ENCODE measurements at regions not wholly inside any gene's neighbourhood (a gene's known extent, or its start where the extent isn't known, plus 50 kb on each side); places are given as distances from the start of the nearest gene placed in this dataset.

DNA sequence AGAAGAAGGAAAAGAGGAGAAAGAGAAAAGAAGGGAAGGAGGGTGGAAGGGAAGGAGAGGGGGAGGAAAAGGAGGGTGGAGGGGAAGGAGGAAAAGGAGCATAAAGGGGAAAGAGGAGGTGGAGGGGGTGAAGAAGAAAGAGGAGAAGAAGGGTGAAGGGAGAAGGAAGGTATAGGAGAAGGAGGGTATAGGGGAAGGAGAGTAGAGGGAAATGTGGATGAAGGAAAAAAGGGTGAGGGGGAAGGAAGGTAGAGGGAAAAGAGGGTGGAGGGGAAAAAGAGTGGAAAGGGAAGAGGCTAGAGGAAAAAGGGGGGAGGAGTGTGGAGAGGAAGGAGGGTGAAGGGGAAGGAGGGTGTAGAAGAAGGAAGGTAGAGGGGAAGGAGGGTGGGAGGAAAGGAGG lies 928.6 kb downstream of the UQCRFS1 start:
- no peak for DNase-seq (ENCODE audit: low read depth in 1 of 2, low spot score in 1 of 2)

DNA sequence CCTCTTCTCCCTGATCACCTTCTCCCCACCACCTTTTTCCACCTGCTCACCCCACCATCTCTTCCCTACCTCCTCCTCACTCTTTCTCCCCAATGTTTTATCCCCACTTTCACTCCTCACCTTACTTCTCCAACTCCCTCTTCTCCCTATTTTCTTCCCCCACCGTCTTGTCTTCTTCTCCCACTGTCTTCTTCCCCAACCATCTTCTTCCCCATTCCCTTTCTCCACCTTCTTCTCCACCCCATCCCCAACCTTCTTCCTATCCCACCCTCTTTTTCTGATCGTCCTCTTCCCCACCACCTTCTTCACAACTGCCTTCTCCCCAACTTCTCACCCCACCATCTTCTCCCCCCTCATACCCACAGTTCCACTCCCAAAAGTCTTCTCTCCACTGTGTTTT lies 929.4 kb downstream of the UQCRFS1 start:
- DNase-seq (ENCODE audit: low read depth in 1 of 2, low spot score in 1 of 2) = no peak

DNA sequence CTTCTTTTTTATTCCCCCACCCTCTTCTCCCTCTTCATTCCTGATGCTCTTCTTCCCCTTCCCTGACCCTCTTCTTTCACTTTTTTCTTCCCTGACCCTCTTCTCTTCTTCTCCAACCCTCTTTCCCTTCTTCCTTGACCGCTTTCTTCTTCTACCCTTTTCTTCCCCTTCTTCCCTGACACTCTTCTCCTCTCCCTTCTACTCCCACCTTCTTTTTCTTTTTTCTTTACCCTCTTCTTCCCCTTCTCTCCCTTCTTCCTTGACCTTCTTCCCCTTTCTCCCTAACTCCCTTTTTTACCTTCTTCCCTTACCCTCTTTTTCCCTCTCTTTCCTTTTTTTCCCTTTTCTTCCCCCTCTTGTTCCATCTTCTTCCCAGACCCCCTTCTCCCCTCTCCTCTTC lies 931.3 kb downstream of the UQCRFS1 start:
- no peak for DNase-seq (ENCODE audit: low read depth in 1 of 2, low spot score in 1 of 2)

DNA sequence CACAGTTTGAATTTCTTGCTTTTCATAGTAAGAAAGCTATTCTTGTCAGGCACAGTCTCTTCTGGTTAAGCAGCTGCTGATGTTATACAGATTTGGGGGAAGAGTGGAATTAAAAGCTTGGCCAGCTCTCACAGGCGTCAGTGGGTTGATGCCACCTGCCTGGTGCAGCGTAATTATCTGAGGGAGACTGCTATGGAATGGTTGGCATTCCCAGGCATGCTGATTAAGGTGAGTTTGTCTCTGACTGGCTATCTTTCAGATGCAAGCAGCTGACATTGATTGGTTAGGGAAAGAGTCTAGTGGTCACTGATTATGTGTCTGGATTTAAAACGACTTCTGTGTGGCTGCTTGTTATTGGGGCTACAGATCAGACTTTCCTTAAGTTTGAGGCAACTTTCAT lies 948.4 kb downstream of the UQCRFS1 start:
- no peak for DNase-seq (ENCODE audit: low read depth in 1 of 2, low spot score in 1 of 2)

DNA sequence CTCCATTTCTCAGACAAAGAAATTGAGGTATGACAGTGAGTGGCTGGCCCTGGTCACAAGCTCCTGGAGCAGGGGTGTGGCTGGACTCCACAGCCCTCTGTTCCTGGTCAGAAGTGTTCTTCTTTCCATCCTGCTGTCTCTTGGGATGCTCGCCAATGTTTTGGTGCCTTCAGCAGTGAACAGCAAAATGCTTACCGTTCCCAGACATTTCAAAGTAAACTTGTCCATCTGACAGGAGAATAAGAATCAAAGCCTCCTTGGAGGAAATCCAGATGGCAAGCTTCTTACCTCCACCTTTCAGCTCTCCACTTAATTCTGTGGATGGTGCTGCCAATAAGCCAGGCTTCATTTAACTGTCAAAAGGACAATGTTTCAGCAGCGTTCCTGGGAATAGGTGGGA lies 954.1 kb downstream of the UQCRFS1 start:
- DNase-seq (ENCODE audit: low read depth in 1 of 2, low spot score in 1 of 2) = no peak

DNA sequence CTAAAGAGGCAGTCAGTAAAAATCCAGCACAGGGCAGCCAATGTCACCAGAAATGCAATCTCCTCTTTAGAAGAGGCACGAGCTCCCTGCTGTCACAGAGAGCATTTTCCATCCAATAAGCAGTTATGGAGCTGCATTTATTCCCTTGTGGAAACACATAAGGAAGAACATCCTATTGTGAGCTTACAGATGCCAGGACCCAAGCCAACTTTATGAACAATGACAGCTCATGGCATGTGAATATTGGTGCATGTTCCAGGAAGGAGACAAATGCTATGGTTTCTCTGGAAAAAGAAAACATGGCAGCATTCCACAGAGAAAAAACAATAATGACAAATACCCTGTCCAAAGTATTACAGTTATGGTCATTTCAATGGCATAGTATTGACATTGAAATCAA lies 955.6 kb downstream of the UQCRFS1 start:
- DNase-seq (ENCODE audit: low read depth in 1 of 2, low spot score in 1 of 2) = no peak

DNA sequence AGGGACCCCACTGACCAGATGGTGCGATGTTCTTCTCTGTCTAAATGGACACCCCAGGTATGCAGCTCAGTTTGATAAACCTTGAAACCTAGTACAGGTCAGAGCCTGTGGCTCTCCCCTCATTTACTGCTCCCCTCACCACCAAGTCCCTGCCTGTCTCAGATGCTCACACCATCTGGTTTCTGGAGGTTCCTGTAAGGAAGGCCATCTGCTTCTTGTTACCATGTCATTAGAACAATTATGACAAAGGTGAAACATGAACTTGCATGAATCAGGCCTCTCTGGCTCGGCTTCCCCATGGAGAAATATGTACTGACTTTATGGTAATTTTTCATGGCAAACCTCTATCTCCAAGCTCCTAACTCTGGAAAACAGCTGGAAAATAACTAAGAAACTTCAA lies 965.7 kb downstream of the UQCRFS1 start:
- no peak for DNase-seq (ENCODE audit: low read depth in 1 of 2, low spot score in 1 of 2)

DNA sequence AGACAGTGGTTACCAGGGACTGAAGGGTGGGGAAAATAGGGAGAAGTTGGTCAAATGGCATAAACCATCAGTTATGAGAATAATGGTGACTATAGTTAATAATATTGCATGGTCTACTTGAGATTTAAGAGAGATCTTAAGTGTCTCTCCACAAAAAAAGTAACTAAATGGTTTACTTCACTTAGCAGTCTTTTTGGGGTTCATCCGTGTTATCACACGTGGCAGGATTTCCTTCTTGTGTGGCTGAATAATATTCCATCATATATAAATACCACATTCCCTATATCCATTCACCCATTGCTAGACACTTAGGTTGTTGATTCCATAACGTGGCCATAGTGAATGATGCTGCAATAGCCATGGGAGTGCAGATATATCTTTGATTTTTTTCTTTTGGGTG lies 967.0 kb downstream of the UQCRFS1 start:
- DNase-seq (ENCODE audit: low read depth in 1 of 2, low spot score in 1 of 2) = no peak

DNA sequence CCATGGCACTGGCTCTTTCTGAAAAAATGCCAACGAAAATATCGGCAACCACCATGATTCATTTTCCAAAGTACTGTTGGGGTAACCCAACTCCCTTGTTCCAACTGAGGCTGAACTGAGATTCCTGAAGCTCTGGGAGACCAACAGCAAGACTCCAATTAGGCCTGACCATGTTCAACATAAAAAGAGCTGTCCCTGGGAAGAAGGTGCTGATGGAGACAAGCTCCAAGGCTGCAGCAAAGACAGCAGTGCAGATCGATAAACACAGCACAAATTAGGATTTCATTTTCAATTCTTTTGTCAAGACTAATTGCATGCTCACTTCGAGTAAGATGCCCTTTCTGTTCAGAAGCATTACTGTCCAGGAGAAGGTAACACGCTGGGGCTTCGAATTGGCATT lies 968.0 kb downstream of the UQCRFS1 start:
- DNase-seq (ENCODE audit: low read depth in 1 of 2, low spot score in 1 of 2) = no peak

DNA sequence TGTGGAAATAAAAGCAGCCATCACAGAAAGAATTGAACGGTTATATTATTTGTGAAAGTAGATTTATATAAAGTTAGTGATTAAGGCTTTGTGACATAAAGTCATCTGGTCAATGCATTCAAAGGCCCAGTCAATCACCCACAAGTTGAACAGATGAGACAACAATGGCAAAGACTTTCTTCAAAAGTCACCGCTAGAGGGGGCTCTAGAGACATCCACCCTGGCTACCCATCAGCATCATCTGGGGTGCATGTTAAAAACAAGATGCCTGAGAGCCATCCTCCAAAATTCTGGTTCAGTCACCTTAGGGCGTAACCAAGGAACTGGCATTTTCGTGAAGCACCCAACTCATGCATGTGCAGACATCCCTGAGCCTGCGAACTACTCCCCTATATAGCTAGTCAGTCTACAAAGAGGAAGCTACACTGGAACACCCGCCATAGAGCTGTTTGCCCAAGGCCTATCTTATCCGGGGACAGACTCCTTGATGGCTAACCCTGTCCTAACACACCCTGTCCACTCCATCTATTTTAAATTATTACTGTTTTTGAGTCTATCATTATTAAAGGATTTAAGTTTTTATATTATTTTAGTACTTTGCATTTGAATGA lies 970.5 kb downstream of the UQCRFS1 start:
- no peak for DNase-seq (ENCODE audit: low read depth in 1 of 2, low spot score in 1 of 2)

DNA sequence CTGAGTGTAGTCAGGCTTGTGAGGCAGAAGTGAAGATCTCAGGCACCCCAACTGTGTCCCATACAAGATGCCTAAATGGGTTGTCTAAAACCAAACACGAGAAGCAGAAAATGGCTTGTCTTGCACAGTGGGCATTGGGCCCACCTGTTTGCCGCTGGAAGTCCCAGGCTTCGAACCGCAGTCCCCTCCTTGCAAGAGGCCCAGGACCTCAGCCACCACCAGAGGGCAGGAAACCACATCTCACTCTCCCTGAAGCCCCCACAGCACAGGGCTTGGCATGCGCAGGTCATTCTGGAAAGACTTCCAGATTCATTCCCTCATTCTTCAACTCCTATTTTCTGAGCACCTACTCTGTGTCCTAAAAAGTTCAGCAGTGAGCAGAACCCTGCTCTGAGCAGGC lies 973.7 kb downstream of the UQCRFS1 start:
- DNase-seq (ENCODE audit: low read depth in 1 of 2, low spot score in 1 of 2) = no peak

DNA sequence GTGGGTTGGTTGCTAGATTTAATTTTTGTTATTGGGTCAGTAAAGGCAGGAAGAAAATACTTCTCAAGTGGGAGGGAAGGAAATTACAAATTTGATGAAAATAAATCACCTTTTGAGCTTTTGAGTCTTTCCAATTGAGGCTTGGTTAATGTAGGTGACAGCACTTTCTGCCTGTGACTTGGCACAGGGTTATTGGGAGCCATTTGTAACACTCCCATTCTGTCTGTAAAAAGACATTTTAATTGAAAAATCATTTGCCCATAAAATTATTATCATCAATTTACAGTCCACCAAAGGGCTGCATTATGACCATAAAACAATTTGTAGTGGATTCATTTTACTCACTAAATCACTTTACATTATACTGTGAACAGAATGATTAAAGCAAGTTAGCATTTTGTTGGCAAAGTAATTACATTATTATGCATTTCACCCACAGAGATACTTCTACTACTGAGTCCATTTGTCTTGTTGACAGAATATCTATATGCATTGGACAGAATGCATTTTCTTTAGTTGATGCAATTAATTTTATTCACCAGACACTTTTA lies 974.6 kb downstream of the UQCRFS1 start:
- no peak for DNase-seq (ENCODE audit: low read depth in 1 of 2, low spot score in 1 of 2)

DNA sequence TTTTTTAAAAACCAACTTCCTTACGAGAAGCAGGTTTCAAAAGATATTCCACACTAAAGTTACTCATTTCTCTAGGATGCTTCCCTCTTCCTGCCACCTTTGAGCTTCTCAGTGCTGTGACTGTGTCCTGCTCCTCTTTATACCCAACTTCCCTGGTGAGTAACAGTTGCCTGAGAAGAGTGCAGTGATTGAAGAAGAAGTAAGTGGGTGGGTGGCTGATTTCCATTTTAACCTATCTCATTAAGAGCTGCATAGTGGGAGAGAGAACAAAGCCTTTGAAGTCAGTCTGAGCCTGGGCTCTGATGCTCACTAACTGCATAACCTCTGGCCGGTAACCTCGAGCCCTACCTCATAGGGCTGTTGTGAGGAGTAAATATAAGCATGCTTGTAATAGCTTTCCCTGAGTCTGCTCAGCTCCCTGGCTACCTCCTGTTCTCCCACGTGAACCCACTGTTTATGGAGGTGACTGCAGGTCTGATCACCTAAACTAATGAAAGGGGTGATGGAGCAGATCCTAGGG lies 977.3 kb downstream of the UQCRFS1 start:
- DNase-seq (ENCODE audit: low read depth in 1 of 2, low spot score in 1 of 2) = no peak

DNA sequence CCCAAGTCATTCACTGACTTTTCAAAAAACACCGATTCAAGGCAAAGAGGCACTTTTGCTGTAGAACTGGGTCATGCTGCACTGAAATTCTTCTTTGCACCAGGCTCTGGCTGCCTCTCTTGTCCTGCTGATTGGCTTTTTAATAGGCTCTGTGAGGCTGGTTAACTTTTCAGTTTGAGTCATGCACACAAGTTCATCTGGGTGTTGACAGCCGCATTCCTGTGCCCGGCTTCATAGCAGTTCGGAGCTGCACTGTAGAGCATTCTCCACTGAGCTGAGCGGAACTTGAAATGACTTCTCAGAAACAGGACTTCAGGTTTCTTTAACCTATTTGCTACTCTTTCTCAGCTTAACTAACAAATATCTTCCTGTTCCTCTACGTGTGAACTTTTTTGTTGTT lies 978.3 kb downstream of the UQCRFS1 start:
- DNase-seq (ENCODE audit: low read depth in 1 of 2, low spot score in 1 of 2) = no peak

DNA sequence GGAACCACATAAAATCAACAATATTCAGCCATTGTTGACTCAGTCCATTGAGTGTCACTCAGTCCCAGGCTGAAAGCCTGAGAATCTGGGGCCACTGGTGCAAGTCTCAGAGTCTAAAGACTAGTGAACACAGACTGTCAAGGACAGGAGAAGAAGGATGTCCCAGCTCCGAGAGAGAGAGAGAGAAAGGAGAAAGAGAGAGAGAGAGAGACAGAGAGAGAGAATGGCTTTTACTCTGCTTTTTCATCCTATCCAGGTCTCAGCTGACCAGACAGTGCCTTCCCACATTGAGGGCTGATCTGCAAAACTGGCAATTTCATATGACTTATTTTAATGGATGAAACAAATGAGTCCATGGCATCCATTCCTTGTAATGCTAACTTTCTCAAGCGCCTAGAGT lies 984.1 kb downstream of the UQCRFS1 start:
- DNase-seq (ENCODE audit: low read depth in 1 of 2, low spot score in 1 of 2) = no peak

DNA sequence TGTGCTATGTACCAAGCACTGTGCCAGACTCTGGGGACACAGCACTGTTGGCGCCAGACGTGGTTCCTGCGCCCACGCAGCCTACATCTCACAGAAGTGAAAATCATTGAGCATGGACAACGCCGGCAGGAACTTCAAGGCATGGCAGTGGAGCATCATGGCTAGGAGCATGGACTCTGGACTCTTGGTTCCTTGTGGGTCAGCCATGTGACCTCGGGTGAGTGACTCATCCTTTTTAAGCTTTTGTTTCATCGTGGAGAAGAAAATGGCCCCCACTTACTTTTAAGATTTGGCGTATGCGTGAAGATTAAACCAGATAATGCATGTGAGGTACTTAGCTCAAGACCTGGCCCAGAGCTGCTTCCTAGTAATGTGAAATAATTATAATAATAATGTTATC lies 988.5 kb downstream of the UQCRFS1 start:
- no peak for DNase-seq (ENCODE audit: low read depth in 1 of 2, low spot score in 1 of 2)

DNA sequence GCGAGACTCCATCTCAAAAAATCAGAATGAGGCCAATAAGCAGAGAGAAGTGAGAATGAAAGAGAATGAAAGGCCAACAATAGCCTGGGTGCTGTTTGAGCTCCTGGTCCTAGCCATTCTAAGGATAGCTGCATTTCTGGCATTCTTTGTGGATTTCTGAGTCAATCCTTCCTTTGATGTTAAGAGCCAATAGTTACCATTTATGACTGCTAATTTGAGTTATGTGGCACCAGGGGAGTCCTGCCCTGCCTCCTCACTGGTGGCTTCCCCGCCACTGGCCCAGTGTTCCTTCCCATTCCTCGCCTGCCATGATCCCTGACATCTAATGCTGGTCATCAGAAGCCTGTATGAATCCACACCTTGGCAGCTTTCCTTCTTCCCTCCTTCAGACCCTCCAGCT lies 991.2 kb downstream of the UQCRFS1 start:
- DNase-seq (ENCODE audit: low read depth in 1 of 2, low spot score in 1 of 2) = no peak

DNA sequence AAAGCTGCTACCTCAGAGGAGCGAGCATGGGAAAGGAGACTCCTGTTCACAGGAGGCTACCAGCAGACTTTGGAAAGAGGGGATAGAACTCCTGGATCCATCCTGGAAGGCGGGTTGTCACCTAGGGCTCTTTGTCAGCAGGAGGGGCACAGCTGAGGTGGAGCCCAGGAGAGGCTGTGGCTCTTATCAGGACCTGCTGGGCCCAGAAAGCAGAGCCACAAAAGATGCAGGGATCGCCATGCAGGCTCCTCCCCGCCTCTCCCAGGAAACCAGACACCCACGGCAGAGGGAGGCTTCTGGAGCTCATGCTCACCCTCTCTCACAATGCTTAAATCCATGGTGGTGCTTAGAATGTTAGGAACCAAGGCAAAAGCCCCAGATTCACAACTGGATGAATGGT lies 994.2 kb downstream of the UQCRFS1 start:
- DNase-seq (ENCODE audit: low read depth in 1 of 2, low spot score in 1 of 2) = no peak

DNA sequence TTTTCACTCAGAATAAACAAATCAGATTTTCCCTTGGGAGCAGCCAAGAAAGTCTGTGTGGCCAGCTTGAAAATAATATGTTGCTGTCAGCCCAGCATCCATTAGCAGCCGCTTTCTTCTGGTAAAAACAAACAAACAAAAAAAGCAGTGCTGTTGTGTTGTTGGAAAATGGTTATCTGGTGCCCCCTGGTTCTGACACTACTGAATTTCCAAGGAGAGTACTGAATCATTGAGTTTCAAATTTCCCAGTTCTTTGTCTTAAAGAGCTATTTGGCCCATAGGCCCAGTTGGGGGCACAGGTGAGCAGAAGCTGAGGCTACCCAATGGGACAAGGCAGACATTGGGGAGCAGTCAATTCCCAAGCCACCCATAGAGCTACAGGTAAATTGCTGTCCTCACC lies 995.9 kb downstream of the UQCRFS1 start:
- no peak for DNase-seq (ENCODE audit: low read depth in 1 of 2, low spot score in 1 of 2)

DNA sequence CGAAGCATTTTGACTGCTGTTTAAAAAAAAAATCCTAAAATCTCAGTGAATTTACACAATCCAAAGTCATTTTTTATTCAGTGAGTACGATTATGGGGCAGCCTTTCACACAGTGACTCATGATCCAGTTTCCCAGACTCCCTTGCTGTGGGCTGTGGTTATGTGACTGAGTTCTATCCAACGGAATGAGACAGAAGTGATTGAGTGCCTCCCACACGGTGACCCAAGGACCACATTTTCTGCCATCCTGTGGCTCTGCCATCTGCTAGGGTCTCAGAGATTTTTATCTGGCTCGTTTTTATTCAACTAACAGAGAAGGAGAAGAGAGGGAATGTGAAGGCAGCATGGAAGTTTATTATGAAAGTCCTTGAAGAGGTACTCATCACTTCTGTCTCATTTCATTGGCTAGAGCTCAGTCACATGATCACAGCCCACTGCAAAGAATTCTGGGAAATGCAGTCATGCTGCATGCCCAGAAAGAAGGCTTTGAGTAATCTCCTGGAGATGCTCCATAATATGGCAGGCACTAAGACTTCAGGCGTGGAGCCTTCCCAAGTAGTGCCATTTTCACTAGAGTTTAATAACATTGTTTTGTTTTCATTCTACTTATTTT lies 999.4 kb downstream of the UQCRFS1 start:
- no peak for DNase-seq (ENCODE audit: low read depth in 1 of 2, low spot score in 1 of 2)

DNA sequence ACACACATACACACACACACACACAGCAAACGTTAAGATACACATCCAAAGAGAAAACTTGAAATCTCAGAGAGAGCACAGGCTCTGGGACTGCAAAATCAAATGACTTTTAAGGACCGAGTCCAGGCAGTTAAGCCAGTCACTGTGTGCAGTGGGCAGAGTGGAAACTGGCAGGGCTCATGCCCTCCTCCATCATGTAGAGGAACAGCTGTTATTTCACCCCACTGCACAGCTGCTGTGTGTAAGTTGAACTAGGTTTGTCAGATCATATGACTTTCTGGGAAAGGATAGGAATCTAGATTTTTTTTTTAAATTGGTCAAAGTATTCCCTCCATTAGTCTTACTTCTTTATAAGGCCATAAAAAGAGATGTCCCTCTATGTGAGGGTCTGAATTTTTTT lies 1002.1 kb downstream of the UQCRFS1 start:
- DNase-seq (ENCODE audit: low read depth in 1 of 2, low spot score in 1 of 2) = no peak

DNA sequence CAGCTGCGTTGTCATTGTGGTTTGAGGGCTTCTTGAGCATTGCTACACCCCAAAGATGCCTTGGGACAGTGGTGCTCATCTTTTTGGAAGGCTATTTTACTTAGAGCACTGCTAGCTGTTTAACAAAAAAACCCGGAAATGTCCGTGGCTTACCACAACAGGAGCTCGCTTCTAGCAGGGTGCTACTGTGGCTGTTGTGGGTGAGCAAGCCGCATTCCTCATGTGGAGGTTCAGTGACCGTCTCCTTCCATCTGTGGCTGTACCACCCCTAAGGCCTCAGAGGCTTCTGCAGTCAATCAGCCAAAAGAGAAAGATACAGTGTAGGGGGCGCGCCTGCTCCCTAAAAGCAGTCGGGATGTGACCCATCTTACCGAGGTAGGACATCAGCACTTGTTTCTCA lies 1004.2 kb downstream of the UQCRFS1 start:
- DNase-seq (ENCODE audit: low read depth in 1 of 2, low spot score in 1 of 2) = no peak

DNA sequence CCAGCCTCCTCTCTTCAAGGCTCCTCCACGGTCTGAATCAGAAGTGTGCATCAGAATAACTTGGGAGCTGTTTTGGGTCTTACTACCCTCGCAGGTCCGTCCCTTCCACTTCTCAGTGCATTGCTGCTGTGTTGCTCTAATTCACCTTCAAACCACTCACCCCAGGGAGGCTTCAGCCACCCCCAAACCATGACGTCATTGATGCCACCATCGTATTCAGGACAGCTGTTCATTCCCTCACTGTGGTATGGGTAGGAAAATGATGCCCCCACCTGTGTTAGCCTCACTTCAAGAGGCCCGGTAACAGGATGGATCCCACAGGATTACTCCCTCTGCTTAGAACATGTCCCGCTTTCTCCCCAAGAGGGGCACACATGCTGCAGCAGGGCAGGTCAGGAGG lies 1005.7 kb downstream of the UQCRFS1 start:
- DNase-seq (ENCODE audit: low read depth in 1 of 2, low spot score in 1 of 2) = no peak
